ENCODE measurements at regions not wholly inside any gene's neighbourhood (a gene's known extent, or its start where the extent isn't known, plus 50 kb on each side); places are given as distances from the start of the nearest gene placed in this dataset.

GRCh38 chr1:178020968-178021640, 51.2 kb upstream of the SEC16B start:
- Histone ChIP-seq H3K36me3 (ENCODE audit: insufficient read depth, low read length) (peaks cover 42% of the 10 kb centered on the region), H3K4me3 (ENCODE audit: low read depth in 1 of 2, low read length in 2 of 2) (no peak overlapping the region), H3K27ac (ENCODE audit: low read depth, low read length) (no peak overlapping the region), H3K9ac (ENCODE audit: low read length) (no peak overlapping the region), H3K27me3 (ENCODE audit: control insufficient read depth in 1 of 2, insufficient read depth in 2 of 2, low read length in 2 of 2) (no peaks in the 10 kb centered on the region), H3K4me1 (ENCODE audit: insufficient read depth, low read length) (no peaks in the 10 kb centered on the region), H3K9me3 (ENCODE audit: low read length) (peaks cover 4% of the 10 kb centered on the region)

GRCh38 chr1:178021950-178022349, 52.1 kb upstream of the SEC16B start:
- Histone ChIP-seq H3K9me3 (ENCODE audit: low read length) (peaks cover 4% of the 10 kb centered on the region), H3K27ac (ENCODE audit: low read depth, low read length) (no peak overlapping the region), H3K4me1 (ENCODE audit: insufficient read depth, low read length) (no peaks in the 10 kb centered on the region), H3K36me3 (ENCODE audit: insufficient read depth, low read length) (peaks cover 38% of the 10 kb centered on the region), H3K27me3 (ENCODE audit: control insufficient read depth in 1 of 2, insufficient read depth in 2 of 2, low read length in 2 of 2) (no peaks in the 10 kb centered on the region), H3K4me3 (ENCODE audit: low read depth in 1 of 2, low read length in 2 of 2) (no peak overlapping the region), H3K9ac (ENCODE audit: low read length) (no peak overlapping the region)

DNA sequence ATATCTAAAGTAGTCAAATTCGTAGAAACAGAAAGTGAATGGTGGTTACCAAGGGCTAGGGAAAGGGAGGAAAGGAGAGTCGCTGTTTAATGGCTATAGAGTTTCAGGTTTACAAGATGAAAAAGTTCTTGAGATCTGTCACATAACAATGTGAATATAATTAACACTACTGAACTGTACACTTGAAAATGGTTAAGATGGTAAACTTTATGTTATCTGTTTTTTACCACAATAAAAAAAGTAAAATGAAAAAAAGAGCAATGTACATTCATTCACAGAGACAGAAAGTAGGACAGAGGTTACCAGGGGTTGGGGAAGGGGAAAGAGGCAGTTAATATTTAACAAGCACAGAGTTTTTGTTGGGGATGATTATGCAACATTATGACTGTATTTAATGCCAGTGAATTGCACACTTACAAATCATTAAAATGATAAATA, 53.3 kb upstream of the SEC16B start:
- Histone ChIP-seq H3K9ac (ENCODE audit: low read length) (no peak overlapping the region), H3K4me3 (ENCODE audit: low read depth in 1 of 2, low read length in 2 of 2) (no peak overlapping the region), H3K4me1 (ENCODE audit: insufficient read depth, low read length) (no peaks in the 10 kb centered on the region), H3K9me3 (ENCODE audit: low read length) (no peaks in the 10 kb centered on the region), H3K27ac (ENCODE audit: low read depth, low read length) (no peak overlapping the region), H3K27me3 (ENCODE audit: control insufficient read depth in 1 of 2, insufficient read depth in 2 of 2, low read length in 2 of 2) (no peaks in the 10 kb centered on the region), H3K36me3 (ENCODE audit: insufficient read depth, low read length) (peaks cover 26% of the 10 kb centered on the region)

DNA sequence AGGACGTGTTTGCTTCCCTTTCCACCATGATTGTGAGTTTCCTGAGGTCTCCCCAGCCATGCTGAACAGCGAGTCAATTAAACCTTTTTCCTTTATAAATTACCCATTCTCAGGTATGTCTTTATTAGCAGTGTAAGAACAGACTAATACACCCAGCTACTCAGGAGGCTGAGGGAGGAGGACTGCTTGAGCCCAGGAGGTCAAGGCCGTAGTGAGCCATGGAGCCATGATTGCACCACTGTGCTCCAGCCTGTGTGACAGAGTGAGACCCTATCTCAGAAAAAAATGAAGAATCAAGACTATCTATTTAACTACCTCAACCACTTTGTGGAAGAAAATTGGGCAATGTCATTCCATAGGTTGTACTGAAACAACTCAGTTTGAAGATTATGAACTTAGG, 54.6 kb upstream of the SEC16B start:
- Histone ChIP-seq H3K4me3 (ENCODE audit: low read depth in 1 of 2, low read length in 2 of 2) (no peak overlapping the region), H3K9me3 (ENCODE audit: low read length) (no peaks in the 10 kb centered on the region), H3K27me3 (ENCODE audit: control insufficient read depth in 1 of 2, insufficient read depth in 2 of 2, low read length in 2 of 2) (no peaks in the 10 kb centered on the region), H3K4me1 (ENCODE audit: insufficient read depth, low read length) (no peaks in the 10 kb centered on the region), H3K27ac (ENCODE audit: low read depth, low read length) (no peak overlapping the region), H3K36me3 (ENCODE audit: insufficient read depth, low read length) (peaks cover 26% of the 10 kb centered on the region), H3K9ac (ENCODE audit: low read length) (no peak overlapping the region)

GRCh38 chr1:178025613-178026356, 55.9 kb upstream of the SEC16B start:
- H3K4me3 ChIP-seq (ENCODE audit: low read depth in 1 of 2, low read length in 2 of 2): no peak overlapping the region
- no peaks in the 10 kb centered on the region for H3K9me3 ChIP-seq (ENCODE audit: low read length)

GRCh38 chr1:178028841-178029481, 59.1 kb upstream of the SEC16B start:
- no peak overlapping the region for H3K4me3 ChIP-seq (ENCODE audit: low read depth in 1 of 2, low read length in 2 of 2)
- H3K4me1 ChIP-seq (ENCODE audit: insufficient read depth, low read length): no peaks in the 10 kb centered on the region
- H3K9me3 ChIP-seq (ENCODE audit: low read length): no peaks in the 10 kb centered on the region
- H3K27ac ChIP-seq (ENCODE audit: low read depth, low read length): no peak overlapping the region
- H3K9ac ChIP-seq (ENCODE audit: low read length): no peak overlapping the region
- H3K27me3 ChIP-seq (ENCODE audit: control insufficient read depth in 1 of 2, insufficient read depth in 2 of 2, low read length in 2 of 2): no peaks in the 10 kb centered on the region
- peaks cover 16% of the 10 kb centered on the region for H3K36me3 ChIP-seq (ENCODE audit: insufficient read depth, low read length)

More at GRCh38 chr1:178025613-178026356, 55.9 kb upstream of the SEC16B start:
- Histone ChIP-seq H3K27me3 (ENCODE audit: control insufficient read depth in 1 of 2, insufficient read depth in 2 of 2, low read length in 2 of 2) (no peaks in the 10 kb centered on the region), H3K36me3 (ENCODE audit: insufficient read depth, low read length) (peaks cover 26% of the 10 kb centered on the region), H3K9ac (ENCODE audit: low read length) (no peak overlapping the region), H3K4me1 (ENCODE audit: insufficient read depth, low read length) (no peaks in the 10 kb centered on the region), H3K27ac (ENCODE audit: low read depth, low read length) (no peak overlapping the region)

GRCh38 chr1:178030467-178030866, 60.6 kb upstream of the SEC16B start:
- H3K9me3 ChIP-seq (ENCODE audit: low read length): no peaks in the 10 kb centered on the region
- no peaks in the 10 kb centered on the region for H3K27me3 ChIP-seq (ENCODE audit: control insufficient read depth in 1 of 2, insufficient read depth in 2 of 2, low read length in 2 of 2)
- peaks cover 10% of the 10 kb centered on the region for H3K36me3 ChIP-seq (ENCODE audit: insufficient read depth, low read length)
- no peak overlapping the region for H3K27ac ChIP-seq (ENCODE audit: low read depth, low read length)
- no peak overlapping the region for H3K9ac ChIP-seq (ENCODE audit: low read length)
- no peak overlapping the region for H3K4me3 ChIP-seq (ENCODE audit: low read depth in 1 of 2, low read length in 2 of 2)
- H3K4me1 ChIP-seq (ENCODE audit: insufficient read depth, low read length): no peaks in the 10 kb centered on the region

GRCh38 chr1:178031856-178032320, 62.0 kb upstream of the RASAL2 start:
- H3K9me3 ChIP-seq (ENCODE audit: low read length): no peaks in the 10 kb centered on the region
- no peaks in the 10 kb centered on the region for H3K27me3 ChIP-seq (ENCODE audit: control insufficient read depth in 1 of 2, insufficient read depth in 2 of 2, low read length in 2 of 2)
- no peaks in the 10 kb centered on the region for H3K4me1 ChIP-seq (ENCODE audit: insufficient read depth, low read length)
- peaks cover 10% of the 10 kb centered on the region for H3K36me3 ChIP-seq (ENCODE audit: insufficient read depth, low read length)
- no peak overlapping the region for H3K9ac ChIP-seq (ENCODE audit: low read length)
- H3K27ac ChIP-seq (ENCODE audit: low read depth, low read length): no peak overlapping the region
- no peak overlapping the region for H3K4me3 ChIP-seq (ENCODE audit: low read depth in 1 of 2, low read length in 2 of 2)

- Histone ChIP-seq H3K9me3 (ENCODE audit: low read length) (no peaks in the 10 kb centered on the region), H3K4me3 (ENCODE audit: low read depth in 1 of 2, low read length in 2 of 2) (no peak overlapping the region), H3K4me1 (ENCODE audit: insufficient read depth, low read length) (no peaks in the 10 kb centered on the region), H3K27me3 (ENCODE audit: control insufficient read depth in 1 of 2, insufficient read depth in 2 of 2, low read length in 2 of 2) (no peaks in the 10 kb centered on the region), H3K36me3 (ENCODE audit: insufficient read depth, low read length) (peaks cover 10% of the 10 kb centered on the region), H3K27ac (ENCODE audit: low read depth, low read length) (no peak overlapping the region), H3K9ac (ENCODE audit: low read length) (no peak overlapping the region)
These were observed 60.9 kb upstream of the RASAL2 start for GRCh38 chr1:178033019-178033418.

- H3K4me3 ChIP-seq (ENCODE audit: low read depth in 1 of 2, low read length in 2 of 2): no peak overlapping the region
- no peaks in the 10 kb centered on the region for H3K27me3 ChIP-seq (ENCODE audit: control insufficient read depth in 1 of 2, insufficient read depth in 2 of 2, low read length in 2 of 2)
- no peak overlapping the region for H3K9ac ChIP-seq (ENCODE audit: low read length)
- H3K36me3 ChIP-seq (ENCODE audit: insufficient read depth, low read length): peaks cover 10% of the 10 kb centered on the region
- H3K9me3 ChIP-seq (ENCODE audit: low read length): no peaks in the 10 kb centered on the region
- H3K4me1 ChIP-seq (ENCODE audit: insufficient read depth, low read length): peaks cover 4% of the 10 kb centered on the region
- H3K27ac ChIP-seq (ENCODE audit: low read depth, low read length): no peak overlapping the region
These were observed 59.2 kb upstream of the RASAL2 start for GRCh38 chr1:178034676-178035075.

DNA sequence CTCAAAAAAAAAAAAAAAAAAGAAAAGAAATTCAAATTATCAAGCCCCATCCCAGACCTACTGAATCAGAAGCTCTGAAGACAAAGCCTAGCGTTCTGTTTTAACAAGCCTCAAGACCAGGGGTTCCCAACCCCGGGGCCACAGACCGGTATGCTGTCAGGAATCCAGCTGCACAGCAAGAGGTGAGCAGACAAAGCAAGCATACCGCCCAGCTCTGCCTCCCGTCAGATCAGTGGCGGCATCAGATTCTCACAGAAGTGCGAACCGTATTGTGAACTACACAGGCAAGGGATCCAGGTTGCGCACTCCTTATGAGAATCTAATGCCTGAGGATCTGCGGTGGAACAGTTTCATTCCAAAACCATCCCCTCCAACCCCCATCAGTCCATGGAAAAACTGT, 57.8 kb upstream of the RASAL2 start:
- Histone ChIP-seq H3K27ac (ENCODE audit: low read depth, low read length) (no peak overlapping the region), H3K27me3 (ENCODE audit: control insufficient read depth in 1 of 2, insufficient read depth in 2 of 2, low read length in 2 of 2) (no peaks in the 10 kb centered on the region), H3K9me3 (ENCODE audit: low read length) (no peaks in the 10 kb centered on the region), H3K4me3 (ENCODE audit: low read depth in 1 of 2, low read length in 2 of 2) (no peak overlapping the region), H3K36me3 (ENCODE audit: insufficient read depth, low read length) (peaks cover 5% of the 10 kb centered on the region), H3K9ac (ENCODE audit: low read length) (no peak overlapping the region), H3K4me1 (ENCODE audit: insufficient read depth, low read length) (peaks cover 4% of the 10 kb centered on the region)

All from muscle layer of colon (tissue), 2 donors.